ENCODE measurements at regions not wholly inside any gene's neighbourhood (a gene's known extent, or its start where the extent isn't known, plus 50 kb on each side); places are given as distances from the start of the nearest gene placed in this dataset.

- TF ChIP-seq, protein P1, sequence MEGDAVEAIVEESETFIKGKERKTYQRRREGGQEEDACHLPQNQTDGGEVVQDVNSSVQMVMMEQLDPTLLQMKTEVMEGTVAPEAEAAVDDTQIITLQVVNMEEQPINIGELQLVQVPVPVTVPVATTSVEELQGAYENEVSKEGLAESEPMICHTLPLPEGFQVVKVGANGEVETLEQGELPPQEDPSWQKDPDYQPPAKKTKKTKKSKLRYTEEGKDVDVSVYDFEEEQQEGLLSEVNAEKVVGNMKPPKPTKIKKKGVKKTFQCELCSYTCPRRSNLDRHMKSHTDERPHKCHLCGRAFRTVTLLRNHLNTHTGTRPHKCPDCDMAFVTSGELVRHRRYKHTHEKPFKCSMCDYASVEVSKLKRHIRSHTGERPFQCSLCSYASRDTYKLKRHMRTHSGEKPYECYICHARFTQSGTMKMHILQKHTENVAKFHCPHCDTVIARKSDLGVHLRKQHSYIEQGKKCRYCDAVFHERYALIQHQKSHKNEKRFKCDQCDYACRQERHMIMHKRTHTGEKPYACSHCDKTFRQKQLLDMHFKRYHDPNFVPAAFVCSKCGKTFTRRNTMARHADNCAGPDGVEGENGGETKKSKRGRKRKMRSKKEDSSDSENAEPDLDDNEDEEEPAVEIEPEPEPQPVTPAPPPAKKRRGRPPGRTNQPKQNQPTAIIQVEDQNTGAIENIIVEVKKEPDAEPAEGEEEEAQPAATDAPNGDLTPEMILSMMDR (IDR thresholded peaks at IDR 0.05; ENCODE audit: borderline replicate concordance, extremely low read depth, low read length, poor library complexity, severe bottlenecking): no peak
- TF ChIP-seq EZH2 (IDR thresholded peaks at IDR 0.05; ENCODE audit: borderline replicate concordance, low read depth, low read length, severe bottlenecking): no peak
These were observed 277.5 kb upstream of the API5 start for GRCh38 chr11:43034341-43034740.

Measured in DND-41 (cell line).